ENCODE measurements at regions not wholly inside any gene's neighbourhood (a gene's known extent, or its start where the extent isn't known, plus 50 kb on each side); places are given as distances from the start of the nearest gene placed in this dataset.
"Not testable (repeated sequence)": the region's sequence is repeated elsewhere in the genome, so short reads cannot be mapped to it uniquely, and the experiment has no call there.

DNA sequence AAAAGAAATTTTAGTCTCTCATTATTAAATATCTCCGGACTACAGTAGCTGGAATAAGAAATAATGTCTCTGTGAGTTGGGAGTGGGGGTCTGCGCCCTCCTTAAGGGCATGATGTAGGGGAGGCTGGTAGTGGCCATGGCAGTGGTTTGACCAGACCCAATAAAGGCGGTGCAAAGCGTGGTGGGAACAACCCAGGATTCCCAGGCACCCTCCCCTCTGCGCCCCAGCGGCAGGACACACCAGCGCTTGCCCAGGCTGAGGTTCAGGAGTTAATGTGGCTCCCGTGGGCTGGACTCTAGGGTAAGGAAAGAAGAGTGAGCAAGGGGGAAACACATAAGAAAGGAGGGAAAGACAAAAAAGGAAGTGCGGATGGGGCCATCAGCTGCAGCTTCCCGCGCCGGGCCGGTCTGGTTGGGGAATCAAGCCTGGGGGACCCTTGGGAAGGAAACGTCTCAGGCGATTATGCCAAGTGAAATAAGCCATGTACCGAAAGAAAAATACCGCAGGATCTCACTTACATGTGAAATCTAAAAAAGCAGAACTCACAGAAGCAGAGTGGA, 157.5 kb upstream of the SMIM31 start:
- DNase-seq (ENCODE audit: low read depth) = no peak

DNA sequence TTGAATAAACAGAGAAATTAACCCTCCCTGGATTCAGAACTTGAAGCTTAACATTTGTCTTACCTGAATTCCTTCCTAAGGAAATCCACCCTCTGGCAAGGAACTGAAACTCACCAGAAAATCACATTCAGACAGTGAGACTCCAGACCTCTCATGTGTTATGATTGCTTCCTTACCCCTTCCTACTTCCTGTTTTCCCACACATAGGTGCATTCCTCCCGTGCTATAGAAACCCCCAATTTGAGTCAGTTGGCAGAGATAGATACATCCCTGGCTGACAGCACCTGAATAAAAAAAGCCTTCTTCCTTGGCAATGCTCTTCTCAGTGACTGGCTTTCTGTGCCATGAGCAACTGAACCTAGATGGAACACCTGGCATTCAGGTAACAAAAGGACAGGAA, 157.0 kb upstream of the SMIM31 start:
- DNase-seq (ENCODE audit: low read depth) = no peak

DNA sequence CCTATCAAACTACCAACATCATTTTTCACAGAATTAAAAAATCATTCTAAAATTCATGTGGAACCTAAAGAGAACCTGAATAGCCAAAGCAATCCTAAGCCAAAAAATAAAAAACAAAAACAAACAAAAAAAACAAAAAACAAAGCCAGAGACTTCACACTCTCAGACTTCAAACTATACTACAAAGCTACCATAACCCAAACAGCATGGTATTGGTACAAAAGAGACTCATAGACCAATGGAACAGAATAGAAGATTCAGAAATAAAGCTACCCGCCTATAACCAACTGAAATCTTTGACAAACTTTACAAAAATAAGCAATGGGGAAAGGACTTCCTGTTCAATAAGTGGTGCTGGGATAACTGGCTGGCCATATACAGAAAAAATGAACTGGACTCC, 152.3 kb upstream of the SMIM31 start:
- no peak for DNase-seq (ENCODE audit: low read depth)

DNA sequence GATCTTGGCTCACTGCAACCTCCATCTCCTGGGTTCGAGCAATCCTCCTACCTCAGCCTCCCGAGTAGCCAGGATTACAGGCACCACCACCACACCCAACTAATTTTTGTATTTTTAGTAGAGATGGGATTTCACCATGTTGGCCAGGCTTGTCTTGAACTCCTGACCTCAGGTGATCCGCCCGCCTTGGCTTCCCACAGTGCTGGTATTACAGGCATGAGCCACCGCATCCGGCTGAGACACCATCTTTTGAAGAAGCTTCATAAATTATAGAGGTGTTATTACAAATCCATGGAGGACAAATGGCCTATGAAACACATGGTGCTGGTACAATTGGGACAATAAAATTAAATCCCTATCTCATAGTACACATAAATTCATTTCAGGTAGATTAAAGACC, 148.1 kb upstream of the SMIM31 start:
- not testable (repeated sequence) for DNase-seq (ENCODE audit: low read depth)

DNA sequence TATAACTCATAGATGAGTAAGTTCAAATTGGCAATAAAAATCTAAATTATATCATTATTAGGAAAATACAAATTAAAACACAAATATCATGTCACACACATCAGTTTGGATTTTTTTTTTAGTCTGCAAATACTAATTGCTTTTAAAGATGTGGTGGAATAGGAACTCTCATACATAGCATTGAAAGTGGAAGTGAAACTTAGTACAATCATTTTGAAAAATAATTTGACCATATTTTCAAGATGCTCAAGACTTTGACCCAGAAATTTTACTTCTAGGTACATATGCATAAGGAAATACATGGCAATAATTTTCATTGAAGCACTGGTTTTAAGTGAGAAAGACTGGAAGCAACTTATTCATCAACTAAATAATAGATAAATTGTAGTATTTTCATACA, 147.5 kb upstream of the SMIM31 start:
- DNase-seq (ENCODE audit: low read depth) = no peak

DNA sequence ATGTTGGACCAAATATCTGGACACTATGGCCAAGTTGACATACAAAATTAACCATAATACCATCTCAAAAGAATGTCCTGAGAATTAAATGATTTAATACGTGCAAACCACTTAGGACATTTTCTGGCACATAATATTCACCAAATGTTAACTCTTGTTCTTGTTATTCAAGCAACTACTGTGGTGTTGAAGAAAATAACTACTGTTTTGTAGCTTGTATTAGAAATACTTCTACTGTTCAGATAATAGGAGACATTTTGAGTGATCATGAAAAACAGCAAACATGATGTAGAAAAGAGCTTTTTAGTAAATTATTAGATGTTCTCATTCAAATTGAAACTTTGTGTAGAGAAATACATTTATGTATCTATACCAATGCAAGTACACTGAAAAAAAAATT, 140.7 kb upstream of the SMIM31 start:
- no peak for DNase-seq (ENCODE audit: low read depth)

DNA sequence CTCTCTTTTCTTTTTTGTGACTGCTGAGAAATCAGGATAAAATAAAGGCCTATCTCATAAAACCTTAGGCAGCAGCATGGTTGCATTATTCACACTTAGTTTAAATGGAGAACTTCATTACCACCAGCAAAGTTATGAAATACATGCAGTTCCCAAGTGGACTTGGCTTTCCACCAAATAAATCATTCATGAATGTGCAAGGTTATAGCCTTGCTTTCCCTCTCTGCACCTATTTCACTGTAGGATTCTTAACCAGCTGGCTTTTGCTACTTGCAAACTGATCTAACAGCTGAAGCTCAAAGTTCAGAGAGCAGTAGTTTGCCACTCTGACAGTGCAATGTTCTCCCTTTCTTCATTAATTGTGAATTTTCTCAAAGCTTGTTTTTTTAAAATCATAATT, 140.1 kb upstream of the SMIM31 start:
- no peak for DNase-seq (ENCODE audit: low read depth)

DNA sequence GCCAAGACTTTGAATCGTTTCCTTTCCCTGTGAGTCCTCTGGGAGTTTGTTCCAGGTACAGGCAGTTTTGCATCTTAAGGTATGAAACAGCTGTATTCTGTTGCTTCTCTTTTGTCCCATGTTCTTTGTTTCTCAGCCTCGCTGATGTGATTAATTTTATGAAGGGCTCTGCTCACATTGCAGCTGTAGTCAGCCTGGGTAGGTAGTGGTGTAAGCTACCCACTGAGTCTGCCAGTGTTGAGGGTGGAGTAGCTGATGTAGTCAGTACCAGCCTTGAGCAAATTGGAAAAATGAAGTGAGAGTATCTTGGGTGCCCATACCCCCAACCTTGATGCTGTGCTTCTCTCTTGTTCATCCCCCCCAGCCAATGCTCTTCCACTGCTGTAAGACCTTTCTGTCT, 139.6 kb upstream of the SMIM31 start:
- DNase-seq (ENCODE audit: low read depth) = no peak

DNA sequence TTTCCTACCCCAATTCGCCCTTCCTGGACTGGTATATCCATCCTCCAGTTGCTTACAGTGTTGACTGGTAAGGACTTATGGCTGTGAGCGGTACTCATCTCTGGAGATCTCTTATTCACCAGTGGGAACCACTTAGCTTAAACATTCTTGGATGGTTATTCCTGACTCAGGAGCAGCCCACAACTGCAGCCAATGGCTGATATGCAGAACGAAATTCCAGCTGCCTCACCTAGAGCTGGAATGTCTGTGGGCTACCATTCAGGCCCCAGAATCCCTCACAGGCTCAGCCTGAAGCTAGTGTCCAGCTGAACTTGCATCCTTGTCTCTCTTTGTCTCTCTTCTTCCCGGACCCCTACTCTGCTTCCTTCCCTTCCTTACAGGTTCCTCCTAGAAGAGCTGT, 138.9 kb upstream of the SMIM31 start:
- DNase-seq (ENCODE audit: low read depth) = no peak

DNA sequence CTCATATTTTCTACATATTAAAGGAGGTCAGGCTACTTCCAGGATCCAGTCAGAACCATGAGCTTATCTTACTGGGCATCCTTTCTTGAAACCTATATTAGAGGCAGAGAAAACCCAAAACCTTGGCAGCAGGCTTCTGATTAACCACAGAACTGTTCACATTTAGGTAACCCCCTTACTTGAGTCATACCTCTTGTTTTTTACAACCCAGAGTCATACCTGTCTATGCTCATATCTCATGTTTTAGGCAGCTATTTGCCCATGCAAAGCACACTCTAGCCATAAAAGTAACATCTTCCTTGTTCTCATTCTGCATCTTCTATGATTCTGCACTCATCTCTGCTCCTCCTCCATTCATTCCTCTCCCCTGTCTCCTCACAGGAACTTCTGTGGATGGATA, 138.0 kb upstream of the SMIM31 start:
- DNase-seq (ENCODE audit: low read depth) = no peak

DNA sequence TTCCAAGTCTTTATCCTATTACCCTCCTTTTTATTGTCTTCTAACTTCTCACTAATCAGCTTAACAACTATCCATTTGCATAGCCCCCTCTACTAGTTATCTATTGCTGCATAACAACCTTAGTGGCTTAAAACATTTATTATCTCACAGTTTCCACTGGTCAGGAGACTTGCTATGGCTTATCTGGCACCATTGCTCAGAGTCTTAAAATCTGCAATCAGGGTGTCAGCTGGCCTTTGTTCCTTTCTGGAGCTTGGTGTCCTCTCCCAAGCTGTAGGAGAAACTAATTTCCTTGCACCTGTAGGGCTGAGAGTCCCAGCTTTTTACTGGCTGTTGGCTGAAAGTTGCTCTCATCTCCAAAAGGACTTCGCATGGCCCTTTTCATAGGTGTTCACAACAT, 137.0 kb upstream of the SMIM31 start:
- DNase-seq (ENCODE audit: low read depth) = no peak

DNA sequence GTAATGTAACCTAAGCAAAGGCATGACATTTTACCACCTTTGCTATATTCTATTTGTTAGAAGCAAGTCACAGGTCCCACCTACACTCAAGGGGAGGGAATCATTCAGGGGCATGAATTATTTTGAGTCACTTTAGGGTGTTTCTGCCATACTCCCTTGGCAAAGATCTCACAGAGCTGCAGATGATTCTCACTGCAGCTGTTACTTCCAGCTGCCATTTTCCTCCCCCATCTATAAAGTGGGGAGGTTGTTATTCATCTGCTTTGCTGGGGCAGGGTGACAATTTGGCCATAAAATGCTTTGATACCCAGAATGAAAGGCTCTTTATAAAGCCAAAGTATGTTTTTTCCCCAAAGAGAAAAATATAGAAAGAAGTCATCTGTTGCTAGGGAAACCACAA, 136.5 kb upstream of the SMIM31 start:
- no peak for DNase-seq (ENCODE audit: low read depth)

DNA sequence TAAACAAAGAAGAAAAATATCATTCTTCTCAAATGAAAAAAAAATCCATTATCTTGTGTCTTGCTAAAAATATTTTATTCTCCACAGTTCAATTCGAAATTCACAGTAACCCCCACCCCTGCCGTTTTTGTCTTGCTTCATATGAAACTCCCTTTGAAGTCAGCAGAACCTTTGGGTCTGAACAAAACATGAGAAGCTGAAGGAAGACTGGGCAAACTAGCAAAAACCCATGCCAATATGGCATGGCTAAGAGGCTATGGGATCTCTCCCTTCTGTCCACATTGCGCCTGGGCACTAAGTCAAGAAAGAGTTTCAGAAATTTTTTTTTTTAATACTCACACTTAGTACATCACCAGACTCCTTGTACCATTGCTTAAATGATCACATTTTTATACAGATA, 136.0 kb upstream of the SMIM31 start:
- no peak for DNase-seq (ENCODE audit: low read depth)

DNA sequence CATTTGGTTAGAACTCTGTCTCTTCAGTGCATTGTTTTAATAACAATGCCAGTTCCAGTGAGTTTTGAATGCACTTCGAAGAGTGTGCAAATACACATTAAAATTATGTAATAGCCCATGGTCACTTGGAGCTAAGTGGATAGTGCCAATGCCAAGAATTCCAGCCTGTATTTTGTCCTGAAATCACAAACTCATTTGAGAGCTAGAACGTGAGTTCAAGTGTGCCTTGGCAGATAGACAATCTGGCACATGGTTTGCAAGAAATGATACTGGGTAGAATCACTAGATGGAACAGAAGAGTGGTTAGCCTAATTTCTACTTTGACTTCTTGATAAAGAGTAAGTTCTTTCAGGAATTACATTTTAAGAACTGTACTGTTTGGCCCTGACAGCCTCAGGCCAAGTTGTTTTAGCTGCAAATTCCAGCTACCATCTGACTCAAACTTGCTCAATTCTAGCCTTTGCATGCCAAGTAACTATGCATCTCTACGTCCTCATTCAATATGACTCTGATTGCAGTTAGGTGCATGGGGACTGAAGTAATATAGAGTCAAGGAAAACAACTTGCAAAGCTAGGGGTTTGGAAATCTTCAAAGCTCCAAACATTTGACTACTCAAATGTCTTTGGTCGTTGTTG, 131.9 kb upstream of the SMIM31 start:
- DNase-seq (ENCODE audit: low read depth) = no peak

DNA sequence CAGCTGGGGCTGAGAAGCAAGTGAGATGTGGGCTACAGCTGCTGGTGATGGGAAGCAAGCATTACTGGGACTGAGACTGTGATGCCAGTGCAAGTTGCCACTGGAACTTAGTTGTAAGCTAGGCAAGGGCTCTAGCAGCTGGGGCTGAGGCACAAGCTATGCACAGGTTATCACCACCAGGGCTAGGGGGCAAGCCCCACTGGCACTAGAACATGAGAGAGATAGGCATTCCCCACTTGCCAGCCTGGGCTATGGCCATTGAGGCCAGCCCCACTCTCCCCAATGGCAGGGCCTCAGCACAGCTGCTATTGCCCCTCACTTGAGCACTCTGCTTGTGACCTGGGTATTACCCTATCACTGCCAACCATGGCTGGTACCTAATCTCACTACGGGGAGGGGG, 130.8 kb upstream of the SMIM31 start:
- DNase-seq (ENCODE audit: low read depth) = no peak

DNA sequence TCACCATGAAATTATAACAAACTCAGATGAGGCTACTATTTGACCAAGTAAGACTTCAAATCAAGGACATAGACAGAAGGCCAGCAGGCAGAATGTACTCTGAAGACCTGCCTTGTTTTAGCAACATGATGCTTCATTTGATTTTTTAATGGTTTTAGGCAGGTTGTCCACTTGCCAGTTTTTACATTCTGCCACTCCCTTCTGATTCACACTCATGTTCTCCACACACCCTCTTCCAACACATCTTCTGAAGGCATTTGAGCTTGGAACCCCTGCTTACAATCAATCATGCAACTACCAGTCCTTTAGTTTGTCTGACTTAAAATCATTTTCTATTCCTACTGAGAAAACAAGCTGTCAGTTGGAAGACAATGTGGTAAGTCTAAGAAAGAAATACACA, 114.9 kb upstream of the SMIM31 start:
- DNase-seq (ENCODE audit: low read depth) = no peak

DNA sequence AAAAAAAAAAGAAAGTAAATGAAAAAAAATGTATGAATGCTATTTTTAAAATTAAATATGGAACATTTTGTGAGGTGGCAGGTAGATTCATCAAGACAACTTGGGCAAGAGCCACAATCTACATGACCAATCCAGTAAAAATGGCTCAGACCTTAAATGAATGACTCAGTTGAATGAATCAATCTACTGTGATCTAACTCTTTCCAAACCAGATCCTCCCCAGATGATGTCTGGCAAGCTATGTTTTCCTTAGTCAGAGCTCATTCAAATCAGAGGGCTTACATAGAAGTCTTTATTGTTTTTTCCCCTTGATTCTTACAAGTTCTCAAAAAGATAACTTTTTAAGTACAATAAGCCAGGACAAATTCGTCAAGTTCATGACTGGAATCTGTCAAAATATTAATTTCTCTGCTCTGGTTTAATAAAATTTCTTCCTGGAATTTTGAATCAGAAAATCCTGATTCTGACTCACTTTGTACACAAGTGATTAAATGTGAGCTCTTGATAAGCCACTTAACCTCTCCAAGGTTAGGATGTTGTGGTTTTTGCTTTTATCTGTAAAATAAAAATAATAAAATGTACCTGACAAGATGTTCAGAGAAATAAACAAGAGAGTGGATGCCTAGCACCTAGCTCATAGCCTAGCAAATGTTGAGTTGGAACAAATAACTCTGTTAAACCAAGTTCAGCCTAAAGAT, 105.6 kb upstream of the SMIM31 start:
- peak; percentile 70 for DNase-seq (ENCODE audit: low read depth)

DNA sequence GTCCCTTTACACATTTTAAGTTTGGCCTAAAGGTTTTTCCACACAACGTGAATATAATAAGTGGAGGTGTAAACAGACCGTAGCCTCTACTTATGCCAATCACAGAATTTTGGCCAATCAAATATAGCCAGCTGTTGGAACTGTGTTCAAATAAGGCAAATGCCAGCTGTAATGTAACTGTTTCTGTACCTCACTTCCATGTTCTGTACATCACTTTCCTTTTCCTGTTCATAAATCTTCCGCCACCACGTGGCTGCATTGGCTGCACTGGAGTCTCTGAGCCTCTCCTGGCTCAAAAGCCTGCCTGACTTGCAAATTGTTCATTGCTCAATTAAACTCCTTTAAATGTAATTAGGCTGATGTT, 105.1 kb upstream of the SMIM31 start:
- no peak for DNase-seq (ENCODE audit: low read depth)

DNA sequence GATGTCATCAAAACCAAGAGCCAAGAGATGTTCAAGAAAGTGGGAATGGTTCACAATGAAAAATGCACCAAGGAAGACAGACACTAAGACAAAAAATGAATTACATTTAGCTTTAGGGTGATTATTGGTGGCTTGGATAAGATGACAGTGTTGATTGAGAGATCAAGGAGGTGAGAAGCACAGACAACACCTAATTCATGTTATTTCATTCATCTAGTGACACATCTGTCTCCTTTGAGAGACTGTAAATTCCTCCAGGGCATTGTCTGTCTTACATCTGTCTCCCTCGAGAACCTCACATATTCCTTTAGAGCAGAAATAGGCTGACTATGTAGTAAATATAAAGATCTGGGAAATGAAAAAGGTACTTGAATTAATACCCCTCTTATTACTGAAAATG, 94.2 kb upstream of the SMIM31 start:
- DNase-seq (ENCODE audit: low read depth) = no peak

DNA sequence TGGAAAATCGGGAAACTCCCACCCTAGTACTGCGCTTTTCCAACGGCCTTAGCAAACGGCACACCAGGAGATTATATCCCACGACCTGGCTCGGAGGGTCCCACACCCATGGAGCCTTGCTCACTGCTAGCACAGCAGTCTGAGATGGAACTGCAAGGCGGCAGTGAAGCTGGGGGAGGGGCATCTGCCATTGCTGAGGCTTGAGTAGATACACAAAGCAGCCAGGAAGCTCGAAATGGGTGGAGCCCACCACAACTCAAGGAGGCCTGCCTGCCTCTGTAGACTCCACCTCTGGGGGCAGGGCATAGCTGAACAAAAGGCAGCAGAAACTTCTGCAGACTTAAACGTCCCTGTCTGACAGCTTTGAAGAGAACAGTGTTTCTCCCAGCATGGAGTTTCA, 77.8 kb upstream of the SMIM31 start:
- not testable (repeated sequence) for DNase-seq (ENCODE audit: low read depth)

DNA sequence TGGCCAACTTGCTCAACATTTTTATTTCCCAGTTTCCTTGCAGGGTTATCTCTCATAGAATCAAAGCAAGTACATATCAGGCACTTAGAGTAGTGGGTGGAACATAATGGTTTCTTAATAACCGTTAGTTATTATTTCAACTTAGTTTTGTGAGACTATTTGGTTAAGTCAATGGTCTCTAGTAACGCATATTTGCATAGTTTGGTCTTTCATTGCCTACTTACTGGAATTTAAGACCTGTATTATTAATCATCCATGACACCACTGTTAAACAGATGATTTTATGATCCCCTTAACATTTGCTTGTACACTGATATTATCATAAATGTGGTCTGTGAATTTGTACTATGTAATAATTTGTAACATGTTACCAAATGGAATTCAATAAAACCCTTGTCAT, 70.9 kb upstream of the SMIM31 start:
- no peak for DNase-seq (ENCODE audit: low read depth)

DNA sequence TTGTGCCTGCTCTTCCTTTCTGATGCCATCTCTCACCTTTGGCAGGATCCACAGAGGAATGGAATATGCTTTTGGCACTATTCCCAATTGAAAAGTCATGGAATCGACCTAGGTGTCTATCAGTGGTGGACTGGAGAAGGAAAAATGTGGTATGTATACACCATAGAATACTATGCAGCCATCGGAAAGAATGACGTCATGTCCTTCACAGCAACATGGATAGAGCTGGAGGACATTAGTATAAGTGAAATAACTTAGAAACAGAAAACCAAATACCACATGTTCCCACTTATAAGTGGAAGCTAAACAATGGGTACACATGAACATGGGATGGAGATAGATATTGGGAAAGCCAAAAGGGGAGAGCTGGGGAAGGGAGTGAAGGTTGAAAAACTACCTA, 58.3 kb upstream of the SMIM31 start:
- no peak for DNase-seq (ENCODE audit: low read depth)

DNA sequence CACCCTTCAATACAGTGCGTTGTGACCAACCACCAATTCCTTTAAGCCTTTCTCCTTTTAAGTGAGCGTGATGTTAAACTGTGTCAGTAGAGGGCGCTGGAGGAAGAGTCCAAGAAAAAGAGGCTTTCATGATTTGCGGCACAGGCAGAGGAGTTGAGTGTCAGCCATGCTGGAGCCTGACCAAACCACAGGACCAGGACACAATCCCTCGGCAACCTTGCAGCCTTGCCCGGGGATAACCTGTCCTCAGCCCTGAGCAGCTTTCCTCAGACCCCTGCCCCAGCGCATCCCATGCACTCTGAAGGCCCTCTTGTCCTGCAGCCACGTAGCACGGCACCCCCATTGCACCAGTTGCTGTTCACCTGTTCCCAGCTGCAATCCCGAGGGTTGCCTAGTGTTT, 53.5 kb upstream of the SMIM31 start:
- DNase-seq (ENCODE audit: low read depth) = no peak

DNA sequence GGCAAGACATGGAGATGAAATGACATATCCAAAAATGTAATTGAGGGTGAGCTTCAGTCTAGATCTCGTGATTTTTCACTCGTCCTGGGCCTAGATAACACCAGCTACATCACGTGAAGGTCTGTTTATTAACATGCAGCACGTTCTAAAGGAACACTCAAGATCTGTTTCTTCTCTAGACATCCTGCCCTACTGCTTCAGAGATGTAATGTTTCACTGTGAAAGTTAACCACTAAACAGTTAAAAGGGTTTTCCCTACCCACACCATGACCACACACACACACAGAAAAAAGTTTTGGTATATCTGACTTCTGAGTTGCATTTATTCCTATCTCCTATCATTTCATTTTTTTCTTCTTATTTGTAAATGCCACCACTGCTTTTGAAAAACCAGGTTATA, 52.3 kb upstream of the SMIM31 start:
- DNase-seq (ENCODE audit: low read depth) = no peak

Data from non-pigmented ciliary epithelial cell (primary cell).